ENCODE measurements at regions not wholly inside any gene's neighbourhood (a gene's known extent, or its start where the extent isn't known, plus 50 kb on each side); places are given as distances from the start of the nearest gene placed in this dataset.
"Not testable (repeated sequence)": the region's sequence is repeated elsewhere in the genome, so short reads cannot be mapped to it uniquely, and the experiment has no call there.

DNA sequence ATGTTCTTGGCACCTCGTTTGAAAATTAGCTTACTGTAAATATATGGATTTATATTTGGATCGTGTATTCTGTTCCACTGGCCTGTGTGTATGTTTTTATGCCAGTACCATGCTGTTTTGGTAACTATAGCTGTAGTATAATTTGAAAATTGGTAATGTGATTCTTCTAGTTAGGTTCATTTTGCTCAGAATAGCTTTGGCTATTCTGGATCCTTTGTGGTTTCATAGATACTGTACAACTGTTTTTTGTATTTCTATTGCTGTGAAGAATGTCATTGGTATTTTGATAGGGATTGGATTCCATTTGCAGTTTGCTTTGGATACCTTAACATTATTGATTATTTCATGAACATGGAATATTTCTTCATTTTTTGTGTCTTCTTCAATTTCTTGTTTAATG, 490.2 kb downstream of the BRINP3 start:
- DNase-seq (ENCODE audit: extremely low read depth, low read depth) = no peak
- TF ChIP-seq, protein P1, sequence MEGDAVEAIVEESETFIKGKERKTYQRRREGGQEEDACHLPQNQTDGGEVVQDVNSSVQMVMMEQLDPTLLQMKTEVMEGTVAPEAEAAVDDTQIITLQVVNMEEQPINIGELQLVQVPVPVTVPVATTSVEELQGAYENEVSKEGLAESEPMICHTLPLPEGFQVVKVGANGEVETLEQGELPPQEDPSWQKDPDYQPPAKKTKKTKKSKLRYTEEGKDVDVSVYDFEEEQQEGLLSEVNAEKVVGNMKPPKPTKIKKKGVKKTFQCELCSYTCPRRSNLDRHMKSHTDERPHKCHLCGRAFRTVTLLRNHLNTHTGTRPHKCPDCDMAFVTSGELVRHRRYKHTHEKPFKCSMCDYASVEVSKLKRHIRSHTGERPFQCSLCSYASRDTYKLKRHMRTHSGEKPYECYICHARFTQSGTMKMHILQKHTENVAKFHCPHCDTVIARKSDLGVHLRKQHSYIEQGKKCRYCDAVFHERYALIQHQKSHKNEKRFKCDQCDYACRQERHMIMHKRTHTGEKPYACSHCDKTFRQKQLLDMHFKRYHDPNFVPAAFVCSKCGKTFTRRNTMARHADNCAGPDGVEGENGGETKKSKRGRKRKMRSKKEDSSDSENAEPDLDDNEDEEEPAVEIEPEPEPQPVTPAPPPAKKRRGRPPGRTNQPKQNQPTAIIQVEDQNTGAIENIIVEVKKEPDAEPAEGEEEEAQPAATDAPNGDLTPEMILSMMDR (IDR thresholded peaks at IDR 0.05; ENCODE audit: low read depth, low read length) = no peak

DNA sequence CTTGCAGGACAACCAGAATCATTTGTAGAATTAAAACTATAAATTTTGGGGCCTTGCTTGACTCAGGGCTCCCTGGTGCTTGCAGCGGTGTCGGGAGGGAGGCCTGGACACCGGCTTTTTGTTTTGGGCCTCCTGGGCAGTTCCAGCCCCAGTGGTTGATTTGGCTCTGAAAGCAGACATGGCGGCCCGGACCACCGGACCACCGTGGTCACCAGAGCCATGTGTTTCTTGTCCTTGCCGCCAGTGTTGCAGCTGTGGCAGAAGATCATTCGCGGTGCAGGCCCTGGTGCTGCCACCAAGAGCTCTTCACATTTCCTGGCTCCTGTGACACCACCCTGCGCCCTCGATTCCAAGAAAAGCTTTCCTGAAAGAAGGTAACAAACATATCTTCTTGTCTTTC, 484.8 kb downstream of the BRINP3 start:
- DNase-seq (ENCODE audit: extremely low read depth, low read depth) = no peak
- TF ChIP-seq, protein P1 (IDR thresholded peaks at IDR 0.05; ENCODE audit: low read depth, low read length) = no peak

DNA sequence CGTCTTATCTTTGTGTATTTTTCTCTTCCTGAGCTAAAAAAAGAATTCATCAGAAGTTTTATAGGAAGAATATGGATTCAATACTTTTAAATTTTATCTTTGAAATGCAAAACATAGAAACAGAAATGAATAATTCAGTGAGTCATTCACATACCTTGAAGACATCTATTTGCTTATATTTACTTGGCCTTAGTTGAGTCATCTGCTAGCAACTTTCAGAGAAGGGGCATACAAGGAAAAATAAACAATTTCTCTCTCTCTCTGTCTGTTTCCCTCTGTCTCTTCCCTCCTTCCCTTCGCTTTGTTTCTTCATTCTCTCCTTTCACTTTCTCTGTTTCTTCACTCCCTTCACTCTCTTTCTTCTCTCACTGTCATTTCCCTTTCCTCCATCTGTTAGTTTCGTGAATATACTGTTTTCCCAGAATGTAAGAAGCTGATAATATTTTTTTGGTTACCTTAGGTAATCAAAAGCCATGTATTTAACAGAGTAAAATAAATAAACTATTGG, 477.2 kb downstream of the BRINP3 start:
- TF ChIP-seq, protein P1 (IDR thresholded peaks at IDR 0.05; ENCODE audit: low read depth, low read length) = no peak
- DNase-seq (ENCODE audit: extremely low read depth, low read depth) = no peak

DNA sequence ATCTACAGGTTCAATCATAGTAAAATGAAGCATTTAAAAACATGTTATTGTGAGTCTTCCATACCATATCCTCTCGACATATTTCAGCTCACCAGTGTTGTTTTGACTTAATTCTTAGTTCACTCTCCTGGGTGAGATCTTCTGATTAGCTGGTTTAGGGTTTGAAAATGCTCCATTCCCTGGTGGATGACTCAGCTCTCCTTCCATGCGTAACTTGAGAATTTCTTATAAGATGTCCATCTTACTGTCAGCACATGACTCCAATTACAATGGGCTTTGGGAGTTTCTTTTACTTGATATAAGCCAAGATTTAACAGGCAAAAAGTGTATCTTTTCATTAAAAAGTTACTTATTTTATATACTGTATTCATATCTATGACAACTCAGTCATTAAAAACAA, 476.5 kb downstream of the BRINP3 start:
- DNase-seq (ENCODE audit: extremely low read depth, low read depth) = no peak
- TF ChIP-seq, protein P1 (IDR thresholded peaks at IDR 0.05; ENCODE audit: low read depth, low read length) = no peak

DNA sequence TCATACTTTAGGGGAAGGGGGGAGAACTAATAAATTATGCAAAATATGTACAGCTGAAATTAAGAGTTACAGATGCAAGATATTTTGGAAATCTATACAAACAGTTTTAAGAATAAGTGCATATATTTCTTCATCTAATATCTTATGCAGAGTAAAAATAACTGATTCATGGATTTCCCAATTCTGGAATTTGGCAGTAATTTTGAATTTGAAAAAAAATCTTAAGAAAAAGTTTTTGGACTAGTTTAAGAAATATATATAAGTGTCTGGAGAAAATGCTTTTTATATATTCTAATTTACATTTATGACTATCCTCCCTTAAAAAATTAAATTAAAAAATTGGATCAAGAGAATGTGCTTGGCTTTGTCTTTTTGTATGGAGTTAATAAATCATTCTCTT, 474.3 kb downstream of the BRINP3 start:
- no peak for DNase-seq (ENCODE audit: extremely low read depth, low read depth)
- TF ChIP-seq, protein P1 (IDR thresholded peaks at IDR 0.05; ENCODE audit: low read depth, low read length) = no peak

DNA sequence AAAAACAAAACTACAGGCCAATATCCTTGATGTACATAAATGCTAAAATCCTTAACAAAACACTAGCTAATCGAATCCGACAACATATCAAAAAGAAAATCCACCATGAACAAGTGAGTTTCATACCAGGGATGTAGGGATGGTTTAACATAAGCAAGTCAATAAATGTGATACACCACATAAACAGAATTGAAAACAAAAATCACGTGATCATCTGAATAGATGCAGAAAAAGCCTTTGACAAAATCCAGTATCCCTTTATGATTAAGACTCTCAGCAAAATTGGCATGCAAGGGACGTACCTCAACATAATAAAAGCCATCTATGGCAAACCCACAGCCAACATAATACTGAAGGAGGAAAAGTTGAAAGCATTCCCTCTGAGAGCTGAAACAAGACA, 466.1 kb downstream of the BRINP3 start:
- no peak for DNase-seq (ENCODE audit: extremely low read depth, low read depth)
- TF ChIP-seq, protein P1 (IDR thresholded peaks at IDR 0.05; ENCODE audit: low read depth, low read length) = no peak

DNA sequence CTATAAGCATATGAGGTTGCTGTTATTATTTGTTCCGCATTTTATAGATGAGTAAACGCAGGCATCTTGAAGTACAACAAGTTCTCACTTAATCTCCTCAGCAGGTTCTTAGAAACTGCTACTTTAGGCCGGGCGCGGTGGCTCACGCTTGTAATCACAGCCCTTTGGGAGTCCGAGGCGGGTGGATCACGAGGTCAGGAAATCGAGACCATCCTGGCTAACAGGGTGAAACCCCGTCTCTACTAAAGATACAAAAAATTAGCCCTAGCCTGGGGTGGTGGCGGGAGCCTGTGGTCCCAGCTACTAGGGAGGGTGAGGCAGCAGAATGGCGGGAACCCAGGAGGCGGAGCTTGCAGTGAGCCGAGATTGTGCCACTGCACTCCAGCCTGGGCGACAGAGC, 458.5 kb downstream of the BRINP3 start:
- not testable (repeated sequence) for DNase-seq (ENCODE audit: extremely low read depth, low read depth)

DNA sequence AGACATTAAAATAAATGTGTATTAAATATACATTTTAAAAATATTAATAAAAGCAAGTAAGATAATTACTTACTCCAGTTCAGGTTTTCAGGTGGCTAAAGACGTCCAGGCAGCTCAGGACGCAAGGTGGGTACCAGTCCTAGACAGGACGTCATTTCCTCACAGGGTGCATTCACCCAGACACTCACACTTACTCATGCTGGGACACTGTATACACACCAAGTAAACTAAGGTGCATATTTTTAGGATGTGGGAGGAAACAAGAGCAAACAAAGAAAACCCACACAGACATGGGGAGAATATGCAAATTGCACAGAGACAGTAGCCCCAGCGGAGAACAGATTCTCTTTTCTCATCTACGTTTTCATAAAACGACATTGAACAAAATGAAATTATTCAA, 457.9 kb downstream of the BRINP3 start:
- TF ChIP-seq, protein P1 (IDR thresholded peaks at IDR 0.05; ENCODE audit: low read depth, low read length) = no peak
- DNase-seq (ENCODE audit: extremely low read depth, low read depth) = no peak
